ENCODE measurements at regions not wholly inside any gene's neighbourhood (a gene's known extent, or its start where the extent isn't known, plus 50 kb on each side); places are given as distances from the start of the nearest gene placed in this dataset.
A peak's percentile ranks its signal among the peaks of the same experiment; 100 is the strongest.
"Not testable (repeated sequence)": the region's sequence is repeated elsewhere in the genome, so short reads cannot be mapped to it uniquely, and the experiment has no call there.

- DNase-seq (ENCODE audit: low read depth), result no peak
These were observed 52.2 kb upstream of the C10orf90 start for GRCh38 chr10:126722726-126723125.

- DNase-seq (ENCODE audit: low read depth), result no peak
These were observed 52.7 kb upstream of the C10orf90 start for GRCh38 chr10:126723226-126723625.

- DNase-seq (ENCODE audit: low read depth), result no peak
These were observed 58.9 kb upstream of the C10orf90 start for GRCh38 chr10:126729314-126729870.

- no peak for DNase-seq (ENCODE audit: low read depth)
These were observed 60.5 kb upstream of the C10orf90 start for GRCh38 chr10:126730856-126731609.

- no peak for DNase-seq (ENCODE audit: low read depth)
These were observed 61.1 kb upstream of the C10orf90 start for GRCh38 chr10:126731610-126731990.

- DNase-seq (ENCODE audit: low read depth), result no peak
These were observed 61.8 kb upstream of the C10orf90 start for GRCh38 chr10:126732308-126732707.

GRCh38 chr10:126732868-126733267 lies 62.4 kb upstream of the C10orf90 start:
- DNase-seq (ENCODE audit: low read depth), result no peak

- DNase-seq (ENCODE audit: low read depth), result no peak
These were observed 63.5 kb upstream of the C10orf90 start for GRCh38 chr10:126734015-126734414.

GRCh38 chr10:126734967-126735366 lies 64.5 kb upstream of the C10orf90 start:
- no peak for DNase-seq (ENCODE audit: low read depth)

- DNase-seq (ENCODE audit: low read depth), result no peak
These were observed 65.6 kb upstream of the C10orf90 start for GRCh38 chr10:126736142-126736541.

- DNase-seq (ENCODE audit: low read depth), result no peak
These were observed 66.2 kb upstream of the C10orf90 start for GRCh38 chr10:126736727-126737126.

GRCh38 chr10:126738001-126738400 lies 67.5 kb upstream of the C10orf90 start:
- DNase-seq (ENCODE audit: low read depth), result no peak

GRCh38 chr10:126744571-126744970 lies 74.1 kb upstream of the C10orf90 start:
- DNase-seq (ENCODE audit: low read depth), result no peak

- DNase-seq (ENCODE audit: low read depth), result peak; percentile 57
These were observed 78.6 kb upstream of the C10orf90 start for GRCh38 chr10:126749015-126749655.

- no peak for DNase-seq (ENCODE audit: low read depth)
These were observed 84.5 kb upstream of the C10orf90 start for GRCh38 chr10:126754966-126755365.

- DNase-seq (ENCODE audit: low read depth), result no peak
These were observed 88.4 kb upstream of the C10orf90 start for GRCh38 chr10:126758867-126759266.

GRCh38 chr10:126759531-126759930 lies 89.0 kb upstream of the C10orf90 start:
- DNase-seq (ENCODE audit: low read depth), result no peak

GRCh38 chr10:126766646-126767045 lies 96.2 kb upstream of the C10orf90 start:
- not testable (repeated sequence) for DNase-seq (ENCODE audit: low read depth)

- DNase-seq (ENCODE audit: low read depth), result no peak
These were observed 100.3 kb upstream of the C10orf90 start for GRCh38 chr10:126770809-126771208.

GRCh38 chr10:126776168-126776567 lies 105.7 kb upstream of the C10orf90 start:
- DNase-seq (ENCODE audit: low read depth), result no peak

- no peak for DNase-seq (ENCODE audit: low read depth)
These were observed 107.2 kb upstream of the C10orf90 start for GRCh38 chr10:126777714-126778113.

- no peak for DNase-seq (ENCODE audit: low read depth)
These were observed 111.1 kb upstream of the C10orf90 start for GRCh38 chr10:126781450-126782216.

All from amniotic epithelial cell (primary cell).